ENCODE measurements at regions not wholly inside any gene's neighbourhood (a gene's known extent, or its start where the extent isn't known, plus 50 kb on each side); places are given as distances from the start of the nearest gene placed in this dataset.
"Not testable (repeated sequence)": the region's sequence is repeated elsewhere in the genome, so short reads cannot be mapped to it uniquely, and the experiment has no call there.

DNA sequence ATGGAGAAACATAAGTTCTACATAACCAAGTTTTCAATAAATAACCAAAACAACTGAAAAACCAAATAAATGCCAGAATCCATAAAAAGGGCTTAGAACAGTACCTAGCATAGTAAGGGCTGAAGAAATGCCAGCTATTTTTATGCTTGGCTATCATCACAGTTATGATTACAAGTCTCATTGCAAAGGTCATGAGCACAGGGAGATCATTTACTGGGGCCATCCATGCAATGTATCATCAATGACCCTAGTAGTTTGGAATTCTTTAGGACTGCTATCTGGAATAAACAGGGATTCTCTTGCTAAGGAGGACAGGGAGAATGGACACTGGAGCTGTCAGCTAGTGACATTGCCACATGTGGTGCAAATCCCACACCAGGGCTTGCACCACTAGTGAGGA lies 92.5 kb upstream of the NAP1L1 start:
- no peak for DNase-seq

DNA sequence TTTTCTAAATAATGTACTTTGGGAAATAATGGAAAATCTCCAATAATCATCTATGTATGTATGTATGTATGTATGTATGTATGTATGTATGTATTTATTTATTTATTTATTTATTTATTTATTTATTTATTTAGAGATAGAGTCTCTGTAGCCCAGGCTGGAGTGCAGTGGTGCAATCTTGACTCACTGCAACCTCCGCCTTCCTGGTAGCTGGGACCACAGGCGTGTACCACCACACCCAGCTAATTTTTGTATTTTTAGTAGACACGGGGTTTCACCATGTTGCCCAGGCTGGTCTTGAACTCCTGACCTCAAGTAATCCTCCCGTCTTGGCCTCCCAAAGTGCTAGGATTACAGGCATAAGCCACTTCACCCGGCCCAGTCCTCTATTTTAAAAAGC lies 91.5 kb upstream of the NAP1L1 start:
- not testable (repeated sequence) for DNase-seq

DNA sequence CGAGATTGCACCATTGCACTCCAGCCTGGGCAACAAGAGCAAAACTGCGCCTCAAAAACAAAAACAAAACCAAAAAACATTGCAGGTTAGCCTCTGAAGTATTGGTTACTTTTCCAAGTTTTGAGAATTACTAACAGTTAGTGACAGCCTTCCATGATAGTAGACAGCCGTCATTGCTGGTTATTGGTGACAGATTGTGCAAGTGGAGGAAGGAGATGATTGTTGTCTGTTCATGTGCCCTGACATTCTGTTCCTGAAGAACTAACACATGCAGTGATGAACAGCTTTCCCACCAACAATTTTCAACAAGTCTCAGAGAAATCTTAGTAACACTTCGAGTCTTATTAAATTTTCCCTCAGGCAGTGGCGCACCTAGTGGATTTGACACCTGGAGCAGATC lies 89.3 kb upstream of the NAP1L1 start:
- DNase-seq = no peak

GRCh38 chr12:76158518-76159321 lies 74.2 kb upstream of the NAP1L1 start:
- DNase-seq = peak; percentile 65 to 73

DNA sequence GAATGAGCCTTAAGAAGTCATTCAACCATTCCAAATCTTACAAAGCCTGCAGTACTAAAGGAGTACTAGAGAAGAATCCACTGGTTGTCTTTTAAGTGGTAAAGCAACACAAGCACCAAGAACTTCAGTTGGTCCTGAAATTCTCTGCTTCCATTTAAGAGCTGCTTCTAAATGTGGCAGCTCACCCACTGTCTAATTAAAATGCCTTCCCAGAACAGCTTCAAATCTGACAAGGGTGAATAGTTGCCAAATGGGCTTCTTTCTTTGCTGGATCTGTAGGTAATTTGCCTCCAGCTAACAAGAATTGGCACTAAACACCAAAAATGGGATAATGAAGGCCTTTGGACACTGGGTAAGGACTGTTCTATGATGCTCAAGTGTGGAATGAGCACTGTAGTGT lies 72.2 kb upstream of the NAP1L1 start:
- no peak for DNase-seq

- DNase-seq = no peak
Observed at GRCh38 chr12:76156314-76156713, 71.8 kb upstream of the NAP1L1 start.

- no peak for DNase-seq
Observed at GRCh38 chr12:76155157-76155670, 70.7 kb upstream of the NAP1L1 start.

DNA sequence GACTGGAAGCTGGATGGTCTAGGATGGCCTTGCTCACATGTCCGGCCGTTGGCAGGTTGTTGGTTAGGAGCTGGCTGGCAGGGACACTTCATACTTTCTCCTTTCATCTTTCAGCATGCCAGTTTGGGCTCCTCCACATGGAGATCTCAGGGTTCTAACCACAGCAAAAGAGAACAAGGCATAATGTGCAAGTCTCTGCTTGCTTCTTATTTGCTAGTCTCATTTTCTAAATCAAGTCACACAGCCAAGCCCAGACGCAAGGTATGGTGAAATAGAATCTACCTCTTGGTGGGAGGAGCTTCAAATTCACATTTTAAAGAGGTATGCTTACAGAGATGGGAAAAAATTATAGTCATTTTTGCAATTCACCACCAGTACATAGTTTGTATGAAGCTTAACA lies 69.1 kb upstream of the NAP1L1 start:
- no peak for DNase-seq

DNA sequence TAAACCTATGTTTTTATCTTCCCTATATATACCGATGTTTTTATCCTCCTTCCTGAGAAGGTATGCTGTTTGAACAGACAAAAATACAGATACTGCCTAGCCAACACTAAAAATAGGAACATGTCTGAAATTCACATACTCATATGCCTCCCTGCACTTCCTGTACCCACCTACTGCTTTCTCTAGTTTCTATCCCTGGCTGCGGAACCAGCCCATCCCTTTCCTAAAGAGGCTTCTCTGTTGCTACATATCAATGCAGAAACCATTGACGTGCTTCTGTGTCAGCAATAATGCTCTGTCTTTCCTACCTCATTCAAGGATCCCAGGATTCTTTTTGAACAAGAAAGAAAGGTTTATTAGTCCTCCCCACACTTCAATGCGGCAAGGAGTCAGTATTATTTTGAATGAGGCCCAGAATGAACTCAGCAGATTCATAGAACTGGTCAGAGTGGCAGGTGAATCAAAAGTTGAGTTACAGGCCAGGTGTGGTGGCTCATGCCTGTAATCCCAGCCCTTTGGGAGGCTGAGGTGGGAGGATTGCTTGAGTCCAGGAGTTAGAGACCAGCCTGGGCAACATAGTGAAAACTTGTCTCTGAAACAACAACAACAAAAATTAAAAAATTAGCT lies 67.8 kb upstream of the NAP1L1 start:
- DNase-seq = peak in 1 of 2 donors; percentile 4

DNA sequence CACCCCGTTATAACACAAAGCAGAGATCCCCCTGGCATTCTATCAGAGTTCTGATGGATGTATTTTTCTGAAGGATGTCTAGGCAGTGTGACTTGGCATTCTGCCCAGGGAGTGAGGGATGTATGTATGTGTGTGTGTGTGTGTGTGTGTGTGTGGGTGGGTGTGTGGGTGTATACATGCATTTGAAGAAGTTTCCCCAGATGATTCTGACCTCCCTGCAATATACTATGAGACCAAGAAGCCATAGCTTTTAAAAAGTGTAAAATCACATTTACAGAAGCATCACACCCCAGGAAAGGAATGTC lies 59.7 kb upstream of the NAP1L1 start:
- peak; percentile 14 to 48 for DNase-seq

- peak in 1 of 2 donors; percentile 29 for DNase-seq
Observed at GRCh38 chr12:76143343-76144244, 59.1 kb upstream of the NAP1L1 start.

- no peak for DNase-seq
Observed at GRCh38 chr12:76142305-76142704, 57.8 kb upstream of the NAP1L1 start.

- no peak for DNase-seq
Observed at GRCh38 chr12:76138656-76139055, 54.2 kb upstream of the NAP1L1 start.

DNA sequence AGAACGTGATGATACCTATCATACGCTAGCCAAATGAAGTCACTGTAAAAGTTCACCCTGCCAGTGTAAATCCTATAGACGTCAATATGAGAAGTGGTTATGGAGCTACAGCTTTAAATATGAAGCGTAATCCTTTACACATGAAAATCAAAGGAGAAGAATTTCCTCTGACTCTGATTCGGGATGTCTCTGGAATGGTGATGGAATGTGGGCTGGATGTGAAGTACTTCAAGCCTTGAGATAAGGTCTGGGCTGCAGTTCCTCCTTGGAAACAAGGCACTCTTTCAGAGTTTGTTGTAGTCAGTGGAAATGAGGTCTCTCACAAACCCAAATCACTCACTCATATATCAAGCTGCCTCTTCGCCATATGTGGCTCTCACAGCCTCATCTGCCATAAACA lies 53.1 kb upstream of the NAP1L1 start:
- no peak for DNase-seq

DNA sequence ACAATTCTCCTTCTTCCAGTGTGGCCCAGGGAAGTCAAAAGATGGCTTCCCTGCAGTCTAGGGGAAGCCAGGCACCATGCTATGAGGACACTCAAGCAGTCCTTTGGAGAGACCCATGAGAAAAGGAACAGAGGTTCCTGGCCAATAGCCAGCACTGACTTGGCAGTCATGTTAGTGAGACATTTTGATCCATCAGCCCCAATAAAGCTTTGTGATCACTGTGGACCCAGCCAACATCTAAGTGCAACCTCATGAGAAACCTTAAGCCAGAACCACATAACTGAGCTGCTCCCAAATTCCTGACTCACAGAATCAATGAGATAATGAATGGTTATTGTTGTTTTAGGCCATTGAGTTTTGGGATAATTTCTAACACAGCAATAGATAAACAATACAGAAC lies 51.0 kb upstream of the NAP1L1 start:
- no peak for DNase-seq

Measured in CD4-positive, alpha-beta T cell treated with Interferon alpha-2 for 1 hour (primary cell).